Testis (tissue), 2 donors: ENCODE measurements at regions not wholly inside any gene's neighbourhood (a gene's known extent, or its start where the extent isn't known, plus 50 kb on each side); places are given as distances from the start of the nearest gene placed in this dataset.

ENCODE experiments used
- POLR2A ChIP-seq: fragments of 450-650 bp; IDR thresholded peaks from one replicate; pipeline ENCODE4 v1.6.1; 2017; ENCODE audit warnings: antibody characterized with exemption, mild to moderate bottlenecking, moderate library complexity
- TF ChIP-seq, protein P1 (sequence below), 3 experiments: fragments of 450-650 bp in 2 of 3; fragments of 200-600 bp in 1 of 3; sonication (generic) in 1 of 3; IDR thresholded peaks; one replicate each; pipeline ENCODE4 v1.5.1; 2016 to 2019; ENCODE audit warnings: antibody characterized with exemption in 3 of 3, mild to moderate bottlenecking in 2 of 3, moderate library complexity in 1 of 3

DNA sequence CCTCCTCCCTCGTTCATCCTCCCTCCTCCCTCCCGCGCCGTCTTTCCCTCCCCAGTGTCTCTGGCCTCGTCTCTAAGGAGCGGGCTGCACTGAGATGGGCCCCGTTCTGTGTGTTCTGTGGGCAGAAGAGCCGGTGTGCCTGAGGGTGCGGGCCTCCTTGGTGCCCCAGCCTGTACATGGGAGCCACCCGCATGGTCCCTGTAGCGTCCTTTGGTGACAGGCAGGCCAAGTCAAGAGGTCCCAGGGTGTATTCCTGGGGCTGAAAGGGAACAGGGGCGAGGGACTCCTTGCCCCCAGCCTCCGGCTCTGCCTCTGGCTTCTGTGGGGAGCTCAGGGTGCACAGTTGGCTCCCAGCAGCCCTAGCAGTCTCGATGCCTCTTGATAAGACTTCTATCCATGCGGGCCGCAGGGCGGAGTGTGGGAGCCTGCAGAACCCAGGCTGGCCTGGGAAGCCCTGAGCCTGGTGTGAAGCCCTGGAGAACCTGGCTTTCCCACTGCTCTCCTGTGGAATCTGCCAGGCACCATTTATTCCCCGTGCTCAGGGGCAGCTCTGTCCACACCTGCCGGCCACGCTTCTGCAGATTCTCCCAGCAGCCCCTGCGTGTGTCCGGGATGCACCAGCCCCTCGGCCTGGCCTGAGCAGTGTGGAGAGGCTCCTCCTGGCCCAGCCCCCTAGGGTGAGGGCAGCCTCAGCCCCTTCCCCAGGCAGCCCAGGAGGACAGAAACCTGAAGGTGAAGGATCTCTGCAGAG, 181.3 kb downstream of the KIF26A start:
- TF ChIP-seq POLR2A = no peak
- TF ChIP-seq, protein P1, sequence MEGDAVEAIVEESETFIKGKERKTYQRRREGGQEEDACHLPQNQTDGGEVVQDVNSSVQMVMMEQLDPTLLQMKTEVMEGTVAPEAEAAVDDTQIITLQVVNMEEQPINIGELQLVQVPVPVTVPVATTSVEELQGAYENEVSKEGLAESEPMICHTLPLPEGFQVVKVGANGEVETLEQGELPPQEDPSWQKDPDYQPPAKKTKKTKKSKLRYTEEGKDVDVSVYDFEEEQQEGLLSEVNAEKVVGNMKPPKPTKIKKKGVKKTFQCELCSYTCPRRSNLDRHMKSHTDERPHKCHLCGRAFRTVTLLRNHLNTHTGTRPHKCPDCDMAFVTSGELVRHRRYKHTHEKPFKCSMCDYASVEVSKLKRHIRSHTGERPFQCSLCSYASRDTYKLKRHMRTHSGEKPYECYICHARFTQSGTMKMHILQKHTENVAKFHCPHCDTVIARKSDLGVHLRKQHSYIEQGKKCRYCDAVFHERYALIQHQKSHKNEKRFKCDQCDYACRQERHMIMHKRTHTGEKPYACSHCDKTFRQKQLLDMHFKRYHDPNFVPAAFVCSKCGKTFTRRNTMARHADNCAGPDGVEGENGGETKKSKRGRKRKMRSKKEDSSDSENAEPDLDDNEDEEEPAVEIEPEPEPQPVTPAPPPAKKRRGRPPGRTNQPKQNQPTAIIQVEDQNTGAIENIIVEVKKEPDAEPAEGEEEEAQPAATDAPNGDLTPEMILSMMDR (IDR thresholded peaks at IDR 0.05) = no peak
